Putamen (tissue), 1 donor: ENCODE measurements at regions not wholly inside any gene's neighbourhood (a gene's known extent, or its start where the extent isn't known, plus 50 kb on each side); places are given as distances from the start of the nearest gene placed in this dataset.
"Not testable (repeated sequence)": the region's sequence is repeated elsewhere in the genome, so short reads cannot be mapped to it uniquely, and the experiment has no call there.

Experiments
- DNase-seq: peaks from one replicate; pipeline ENCODE4 v3.0.0-alpha.2; 2016; ENCODE audit warnings: low spot score

GRCh38 chr12:125310461-125310860, 245.2 kb downstream of the AACS start:
- peak; percentile 29 for DNase-seq

GRCh38 chr12:125311050-125311449, 245.8 kb downstream of the AACS start:
- peak; percentile 27 for DNase-seq

DNA sequence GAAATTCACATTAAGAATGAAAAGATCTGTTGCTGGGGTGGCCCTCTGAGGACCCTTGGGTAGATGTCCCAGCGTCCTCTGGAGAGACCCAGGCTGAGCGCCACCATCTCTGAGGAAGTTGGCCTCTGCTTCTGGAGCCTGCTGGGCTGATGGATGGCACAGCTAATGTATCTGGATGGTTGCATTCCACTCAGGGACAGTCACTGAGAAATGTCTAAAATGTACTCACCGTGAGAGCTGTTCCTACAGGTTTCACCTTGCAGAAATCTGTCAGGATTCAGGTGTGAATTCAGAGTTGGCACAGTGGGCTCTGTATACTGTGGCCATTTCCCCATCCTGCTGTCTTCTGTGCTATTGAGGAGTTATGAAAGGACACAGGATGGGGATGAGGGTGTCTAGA, 247.2 kb downstream of the AACS start:
- DNase-seq = no peak

GRCh38 chr12:125314051-125314755, 249.0 kb downstream of the AACS start:
- peak; percentile 26 for DNase-seq

DNA sequence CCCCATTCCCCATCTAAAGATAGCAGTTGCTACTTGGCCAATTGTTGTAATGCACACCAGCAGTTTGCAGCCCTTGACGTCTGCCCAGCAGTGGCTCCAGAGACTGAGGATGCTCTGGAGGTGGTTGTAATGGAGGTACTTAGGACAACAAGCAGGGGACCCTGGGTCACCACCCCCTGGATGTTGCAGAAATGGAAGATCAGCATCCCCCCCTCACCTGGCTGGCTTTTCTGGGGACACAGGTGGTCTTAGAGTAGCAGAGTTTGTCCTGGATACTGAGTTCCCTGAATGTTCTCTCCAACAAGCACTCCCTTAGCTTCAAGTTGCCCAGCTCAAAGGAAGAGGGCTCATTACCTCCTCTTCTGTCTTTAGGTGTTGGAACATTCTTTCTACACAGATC, 250.5 kb downstream of the AACS start:
- DNase-seq = no peak

DNA sequence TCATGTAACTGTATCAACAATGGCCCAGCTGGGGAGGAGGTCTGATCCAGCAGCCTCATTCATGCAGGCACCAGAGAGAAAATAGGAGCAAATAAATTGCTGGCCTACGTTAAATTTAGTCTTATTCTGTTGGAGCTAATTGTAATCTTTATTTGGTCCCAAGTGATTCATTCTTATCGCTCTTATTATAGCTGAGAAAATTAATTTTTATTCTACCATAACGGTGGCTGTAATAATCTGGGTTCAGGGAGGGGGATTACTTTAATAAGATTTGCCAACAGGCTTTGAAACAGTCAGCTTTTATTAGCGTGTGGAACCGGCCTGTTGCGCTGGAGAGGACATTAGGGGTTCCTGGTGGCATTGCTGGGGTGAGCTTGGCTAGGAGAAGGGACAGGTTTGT, 254.9 kb downstream of the AACS start:
- DNase-seq = no peak

DNA sequence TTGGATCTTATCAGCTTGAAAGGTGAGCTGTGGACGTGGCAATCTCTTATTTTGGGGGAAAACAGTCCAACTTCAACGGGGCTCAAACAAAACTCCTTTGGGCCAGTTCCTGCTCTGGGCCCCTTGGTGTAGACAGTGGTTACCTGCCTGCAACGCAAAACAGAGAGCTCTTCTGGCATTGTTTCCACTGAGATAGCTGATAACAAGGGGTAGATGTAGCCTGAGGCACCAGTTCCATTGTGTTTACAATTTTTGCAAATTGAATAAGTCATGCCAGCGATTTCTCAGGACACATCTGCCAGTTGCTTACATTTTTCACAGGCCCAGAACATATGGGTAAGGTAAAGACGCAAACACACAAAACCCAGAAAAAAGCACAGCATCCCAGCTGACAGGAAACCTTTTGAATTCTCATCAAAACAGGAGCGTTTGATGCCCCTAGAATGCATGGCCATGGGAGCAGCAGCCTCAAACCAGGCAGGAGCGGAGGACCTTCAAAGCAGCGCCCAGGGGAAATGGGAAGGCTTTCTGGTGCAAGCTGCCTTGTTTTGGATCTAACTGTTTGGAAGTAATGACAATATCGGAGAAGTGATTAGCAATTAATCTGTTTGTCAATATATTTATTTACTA, 259.7 kb downstream of the AACS start:
- no peak for DNase-seq

DNA sequence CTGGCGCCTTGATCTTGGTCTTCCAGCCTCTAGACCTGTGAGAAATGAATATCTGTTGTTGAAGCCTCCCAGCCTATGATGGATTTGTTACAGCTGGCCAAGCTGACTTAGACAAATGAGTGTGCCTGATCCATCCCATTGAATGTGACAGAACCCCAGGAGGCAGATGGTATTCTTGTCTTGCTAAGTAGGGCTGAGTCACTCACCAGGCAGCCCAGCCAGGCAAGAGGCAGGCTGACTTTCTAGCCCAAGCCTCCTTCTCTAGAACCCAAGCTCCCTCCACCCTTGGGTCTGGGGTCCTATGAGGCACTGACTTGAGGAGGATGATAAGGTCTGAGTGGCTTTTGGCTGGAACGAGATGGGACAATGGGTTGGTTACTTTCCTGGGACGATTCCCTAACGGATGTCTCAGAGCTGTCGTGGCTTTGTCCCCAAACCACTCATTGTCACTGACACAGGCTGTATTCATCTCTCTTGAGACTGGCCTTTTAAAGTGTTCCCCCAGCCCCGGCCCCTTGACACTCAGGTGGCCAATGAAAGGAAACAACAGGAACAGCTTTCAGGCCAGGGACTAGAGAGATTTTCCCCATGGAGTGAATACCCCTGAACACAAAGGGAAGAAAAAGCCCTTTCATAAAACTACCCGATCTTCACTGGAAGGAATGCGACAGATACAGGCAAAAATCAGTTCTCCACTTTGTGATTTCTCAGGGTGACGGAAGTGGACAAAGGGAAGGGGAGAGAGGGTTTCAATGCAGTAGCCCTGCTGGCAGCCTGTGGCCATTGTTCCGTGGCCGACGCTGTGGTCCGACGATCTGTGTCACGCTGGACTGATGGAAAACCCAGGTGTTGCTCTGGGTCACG, 264.2 kb downstream of the AACS start:
- no peak for DNase-seq

DNA sequence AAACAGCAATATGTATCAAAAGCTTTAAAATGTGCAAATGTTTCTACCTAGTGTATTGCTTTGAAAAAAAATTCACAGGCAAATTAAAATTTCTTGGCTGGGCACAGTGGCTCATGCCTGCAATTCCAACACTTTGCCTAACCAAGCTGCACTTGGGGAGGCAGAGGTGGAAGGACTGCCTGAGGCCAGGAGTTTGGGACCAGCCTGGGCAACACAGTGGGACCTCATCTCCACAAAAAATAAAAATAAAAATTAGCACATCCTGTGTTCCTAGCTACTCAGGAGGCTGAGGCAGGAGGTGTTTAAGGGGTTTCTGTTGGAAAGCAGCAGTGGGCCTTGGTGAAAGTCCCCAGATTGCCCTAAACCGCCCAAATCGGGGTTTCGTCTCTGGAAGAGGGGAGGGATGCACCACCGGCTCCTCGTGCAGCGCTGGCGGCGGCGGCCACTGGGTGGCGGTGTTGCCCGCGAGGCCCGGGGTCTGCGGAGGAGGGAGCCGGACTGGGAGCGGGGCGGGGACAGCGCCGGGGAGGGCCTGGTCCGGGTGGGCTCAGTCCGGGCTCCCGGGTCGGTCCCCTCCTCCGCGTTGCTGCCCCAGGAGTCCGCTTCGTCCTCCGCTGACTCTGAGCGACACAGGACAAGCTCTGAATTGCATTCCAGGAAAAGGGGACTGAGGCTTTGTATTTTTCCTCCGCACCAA, 265.6 kb downstream of the AACS start:
- peak; percentile 55 for DNase-seq

- DNase-seq = no peak
Measured at GRCh38 chr12:125331342-125332052, 266.3 kb downstream of the AACS start.

- no peak for DNase-seq
Measured at GRCh38 chr12:125332900-125333299, 267.7 kb downstream of the AACS start.

DNA sequence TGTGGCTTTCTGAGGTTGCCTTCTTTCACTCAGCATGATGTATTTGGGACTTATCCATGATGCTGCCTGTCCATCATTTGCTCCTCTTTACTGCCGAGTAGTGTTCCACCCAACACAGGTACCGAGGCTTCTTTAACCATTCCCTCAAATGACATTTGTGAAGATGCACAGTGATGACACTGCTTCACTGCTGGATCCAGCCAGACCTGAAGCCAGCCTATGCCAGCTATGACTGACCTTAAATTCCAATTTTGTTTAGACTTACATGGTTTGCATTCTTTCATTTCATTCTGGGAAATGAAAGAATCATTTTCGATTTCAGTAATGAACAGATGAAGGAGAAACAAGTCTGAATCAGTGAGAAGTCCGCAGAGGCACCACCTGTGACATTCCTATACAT, 271.0 kb downstream of the AACS start:
- no peak for DNase-seq

GRCh38 chr12:125340791-125341190, 275.6 kb downstream of the AACS start:
- DNase-seq = peak; percentile 64

DNA sequence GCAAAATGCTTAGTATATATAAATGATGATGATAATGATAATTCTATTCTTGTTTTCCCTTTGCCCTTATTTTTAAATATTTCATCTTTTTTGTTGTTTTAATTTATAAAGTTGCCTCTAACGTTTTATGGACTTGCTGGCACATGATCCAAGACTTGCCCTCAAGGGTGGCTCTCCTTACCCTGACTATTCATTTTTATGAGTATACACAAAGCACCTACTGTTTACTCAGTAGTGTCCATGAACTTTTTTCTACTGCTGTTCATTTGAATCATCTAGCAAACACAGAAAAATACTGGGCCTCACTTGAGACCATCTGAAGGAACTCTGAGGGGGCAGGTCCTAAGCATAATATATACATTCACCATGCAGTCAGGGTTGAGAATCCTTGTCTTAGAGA, 276.2 kb downstream of the AACS start:
- no peak for DNase-seq

GRCh38 chr12:125343649-125344048, 278.4 kb downstream of the AACS start:
- no peak for DNase-seq

DNA sequence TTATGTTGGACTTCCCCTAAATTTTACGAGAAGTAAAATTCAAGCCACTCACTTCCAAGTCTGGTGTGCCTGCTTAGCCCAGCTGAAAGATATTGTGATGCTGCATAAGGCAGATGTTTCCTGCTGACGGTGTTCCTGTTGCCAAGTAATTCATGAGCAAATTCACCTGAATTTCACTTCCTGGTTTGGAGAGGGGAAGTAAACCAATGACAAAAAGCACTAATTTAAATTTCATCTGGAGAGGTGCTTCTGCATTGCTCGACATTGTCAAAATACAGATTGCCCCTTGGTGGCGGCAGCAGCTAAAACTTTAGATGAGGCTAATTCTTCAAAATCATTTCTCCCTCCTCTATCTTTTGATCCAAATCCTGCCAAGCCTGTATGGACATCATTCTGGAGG, 281.1 kb downstream of the AACS start:
- no peak for DNase-seq

DNA sequence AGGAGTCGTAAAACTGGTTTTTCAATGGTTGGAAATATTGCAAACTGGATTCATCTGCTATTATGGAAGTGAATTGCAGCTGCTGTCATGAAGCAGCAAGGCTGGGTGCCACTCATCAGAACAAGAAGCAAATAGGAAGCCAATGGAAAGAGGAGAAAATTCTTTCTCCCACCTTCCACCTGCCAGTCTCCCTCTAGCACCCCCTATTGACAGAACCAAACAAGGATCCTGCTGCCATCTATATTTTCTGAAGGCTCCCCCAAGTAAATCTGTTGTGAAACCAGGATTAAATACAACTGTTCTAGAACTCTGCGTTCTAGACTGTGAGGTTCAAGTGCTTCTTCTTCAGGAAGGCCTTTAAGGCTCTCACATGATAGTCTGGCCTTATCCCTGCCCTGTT, 286.6 kb downstream of the AACS start:
- no peak for DNase-seq

- DNase-seq = not testable (repeated sequence)
Measured at GRCh38 chr12:125353002-125353401, 287.8 kb downstream of the AACS start.

DNA sequence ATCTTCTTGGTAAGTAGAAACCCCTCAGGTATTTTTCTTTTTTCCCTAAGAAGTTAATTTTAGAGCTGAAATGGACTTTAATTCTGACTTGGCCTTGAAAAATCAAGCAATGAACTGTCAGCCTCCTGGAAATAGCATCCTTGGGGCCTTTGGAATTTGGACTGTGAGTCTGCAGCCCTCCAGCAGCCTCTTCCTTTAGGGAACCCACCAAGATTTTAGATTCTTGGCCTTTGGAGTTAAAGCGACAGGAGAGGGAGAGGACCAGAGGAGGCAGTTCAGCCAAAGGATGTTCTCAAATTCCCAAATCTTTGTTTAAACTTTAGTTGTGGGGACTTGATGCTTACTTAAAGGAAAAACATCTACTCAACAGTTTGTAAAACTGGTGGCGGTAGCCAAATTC, 288.6 kb downstream of the AACS start:
- no peak for DNase-seq

DNA sequence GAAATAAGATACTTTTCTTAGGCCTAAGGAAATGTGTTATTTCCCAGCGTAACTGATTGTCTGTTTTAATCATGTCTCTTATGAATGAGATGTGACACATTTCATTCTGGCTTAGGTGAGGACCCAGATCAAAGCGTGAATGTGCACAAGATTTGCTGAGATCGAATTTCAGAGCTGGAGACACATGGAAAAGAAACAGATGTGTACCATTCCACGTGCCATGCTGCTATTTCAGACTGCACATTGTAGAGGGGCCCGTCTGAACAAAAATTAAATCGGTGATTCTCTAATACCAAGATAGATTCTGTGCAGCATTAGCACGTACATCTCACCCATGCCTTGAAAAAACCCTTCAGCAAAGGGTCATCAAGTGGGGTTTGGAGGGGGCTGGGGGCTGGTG, 290.4 kb downstream of the AACS start:
- no peak for DNase-seq

- DNase-seq = no peak
Measured at GRCh38 chr12:125356111-125356510, 290.9 kb downstream of the AACS start.

DNA sequence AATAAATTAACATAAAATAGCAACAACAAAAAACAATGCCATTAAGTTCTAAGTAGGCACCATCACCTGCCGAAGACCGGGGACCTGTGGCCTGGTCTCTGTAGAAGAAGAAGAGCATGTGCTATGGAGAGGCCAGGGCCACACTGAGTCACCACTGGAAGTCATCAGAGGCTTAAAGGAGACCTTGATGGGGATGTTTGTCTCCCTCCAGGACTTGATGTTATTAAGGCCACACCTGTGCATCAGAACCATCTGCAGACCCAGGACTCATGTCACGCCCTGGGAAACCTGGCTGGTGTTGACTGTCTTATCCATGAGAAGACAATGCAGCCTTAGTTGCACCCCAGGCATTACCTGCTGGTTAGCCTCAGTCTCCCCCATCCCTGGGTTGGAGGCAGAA, 292.3 kb downstream of the AACS start:
- no peak for DNase-seq
